Lower leg skin (tissue), 4 donors: ENCODE measurements at regions not wholly inside any gene's neighbourhood (a gene's known extent, or its start where the extent isn't known, plus 50 kb on each side); places are given as distances from the start of the nearest gene placed in this dataset.

Experiments
- DNase-seq, 2 donors: peaks; one replicate each; pipeline ENCODE4 v3.0.0-alpha.2; 2019; ENCODE audit warnings: low spot score in 2 of 2
- H3K4me3 ChIP-seq: fragments of 200-600 bp; sonication (generic); 2 replicates; pipeline ENCODE4 v1.5.1; 2017; ENCODE audit warnings: mild to moderate bottlenecking, low read depth; ENCODE audit not compliant: poor library complexity, severe bottlenecking
- CTCF ChIP-seq, 3 donors: fragments of 450-650 bp; IDR thresholded peaks; one replicate each; pipeline ENCODE4 v1.5.1; 2016; ENCODE audit warnings: antibody characterized with exemption in 3 of 3, mild to moderate bottlenecking in 3 of 3, moderate library complexity in 2 of 3
- POLR2A ChIP-seq, 2 donors: fragments of 450-650 bp; IDR thresholded peaks; one replicate each; pipeline ENCODE4 v1.6.1; 2016 to 2017; ENCODE audit warnings: antibody characterized with exemption in 2 of 2, mild to moderate bottlenecking in 1 of 2, moderate library complexity in 1 of 2
- WGBS, 2 donors: methylation state at CpG; one replicate each; pipeline ENCODE4 v1.1.5; 2018; 5-methylcytosine and 5-hydroxymethylcytosine counted together
- intact Hi-C: fragments of 100-400 bp; cut with DNase I; formaldehyde crosslinking; loops from one replicate; pipeline ENCODE4 v1.15.0; 2023; ENCODE audit warnings: low total_unique reads

DNA sequence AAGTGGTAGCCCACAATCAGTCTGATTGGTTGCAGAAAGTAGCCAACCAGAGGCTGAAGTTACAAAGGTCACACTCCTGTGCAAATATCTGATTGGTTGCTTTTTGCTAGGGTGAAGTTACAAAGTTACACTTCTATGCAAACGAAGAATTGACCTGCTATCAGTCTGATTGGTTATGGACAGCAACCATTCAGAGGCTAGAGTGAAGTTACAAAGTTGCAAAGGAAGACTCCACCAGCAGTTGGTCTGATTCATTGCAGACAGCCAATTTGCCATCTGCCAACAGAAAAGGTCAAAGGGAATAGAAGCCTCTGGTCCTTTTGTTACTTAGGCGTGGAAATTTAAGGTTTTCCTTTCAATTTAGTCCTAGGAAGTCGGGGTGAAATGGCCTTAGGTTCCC, 377.7 kb downstream of the PRDM5 start:
- intact Hi-C loops, result no loop called here
- TF ChIP-seq CTCF (IDR thresholded peaks at IDR 0.05), result no peak
- no peak for TF ChIP-seq POLR2A (IDR thresholded peaks at IDR 0.05)
- WGBS, 2 donors, result 69 to 71% methylated on average over 3 of the region's 3 CpGs
- no peak overlapping the region for H3K4me3 ChIP-seq
- no peak for DNase-seq

DNA sequence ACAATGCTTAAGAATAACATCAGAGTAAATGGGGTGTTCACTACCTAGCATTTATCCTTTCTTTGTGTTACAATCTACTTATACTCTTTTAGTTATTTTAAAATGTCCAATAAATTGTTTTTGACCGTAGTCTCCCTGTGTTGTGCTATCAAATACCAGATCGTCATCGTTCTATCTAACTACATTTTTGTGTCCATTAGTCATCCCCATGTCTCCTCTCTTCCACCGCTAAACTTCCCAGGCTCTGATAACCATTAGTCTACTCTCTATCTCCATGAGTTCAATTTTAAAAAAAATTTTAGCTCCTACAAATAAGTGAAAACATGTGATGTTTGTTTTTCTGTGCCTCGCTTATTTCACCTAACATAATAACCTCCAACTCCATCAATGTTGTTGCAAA, 381.9 kb downstream of the PRDM5 start:
- intact Hi-C loops, result no loop called here
- TF ChIP-seq POLR2A (IDR thresholded peaks at IDR 0.05), result no peak
- TF ChIP-seq CTCF (IDR thresholded peaks at IDR 0.05), result no peak
- WGBS, 2 donors, result 93 to 95% methylated on average over 5 of the region's 5 CpGs
- no peak for DNase-seq
- H3K4me3 ChIP-seq, result no peak overlapping the region

GRCh38 chr4:120536884-120537283, 385.6 kb downstream of the PRDM5 start:
- 92 to 93% methylated on average over 4 of the region's 4 CpGs for WGBS, 2 donors
- TF ChIP-seq POLR2A (IDR thresholded peaks at IDR 0.05), result no peak
- no peak for TF ChIP-seq CTCF (IDR thresholded peaks at IDR 0.05)
- intact Hi-C loops, result no loop called here
- no peak overlapping the region for H3K4me3 ChIP-seq
- no peak for DNase-seq

DNA sequence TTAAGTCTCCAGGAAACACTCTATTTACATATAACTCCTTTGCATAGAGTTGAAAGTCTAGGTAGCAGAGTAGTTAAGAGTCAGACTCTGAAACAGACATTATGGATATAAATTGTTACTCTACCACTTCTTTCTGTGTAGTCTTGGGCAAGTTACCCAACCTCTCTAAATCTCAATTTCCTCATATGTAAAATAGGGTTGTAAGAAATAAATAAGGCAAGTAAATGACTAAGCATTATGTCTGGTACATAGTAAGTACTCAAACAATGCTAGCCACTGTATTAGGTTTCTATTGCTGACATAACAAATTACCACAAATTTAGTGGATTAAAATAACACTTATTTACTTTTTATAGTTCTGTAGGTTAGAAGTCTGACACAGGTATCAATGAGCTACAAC, 394.1 kb downstream of the PRDM5 start:
- H3K4me3 ChIP-seq, result no peak overlapping the region
- DNase-seq, result no peak
- TF ChIP-seq POLR2A (IDR thresholded peaks at IDR 0.05) (no peak), CTCF (IDR thresholded peaks at IDR 0.05) (no peak)
- intact Hi-C loops, result no loop called here

GRCh38 chr4:120526033-120526432, 396.5 kb downstream of the PRDM5 start:
- TF ChIP-seq POLR2A (IDR thresholded peaks at IDR 0.05) (no peak), CTCF (IDR thresholded peaks at IDR 0.05) (no peak)
- intact Hi-C loops, result no loop called here
- no peak overlapping the region for H3K4me3 ChIP-seq
- no peak for DNase-seq

- H3K4me3 ChIP-seq, result no peak overlapping the region
- 85 to 91% methylated on average over 4 of the region's 4 CpGs for whole genome bisulfite sequencing, 2 donors
- intact Hi-C loops, result no loop called here
- TF ChIP-seq CTCF (IDR thresholded peaks at IDR 0.05) (no peak), POLR2A (IDR thresholded peaks at IDR 0.05) (no peak)
- no peak for DNase-seq
Observed at GRCh38 chr4:120525106-120525505, 397.4 kb downstream of the PRDM5 start.
